HG03159 (cell line): ENCODE measurements at regions not wholly inside any gene's neighbourhood (a gene's known extent, or its start where the extent isn't known, plus 50 kb on each side); places are given as distances from the start of the nearest gene placed in this dataset.
A peak's percentile ranks its signal among the peaks of the same experiment; 100 is the strongest.
"Not testable (repeated sequence)": the region's sequence is repeated elsewhere in the genome, so short reads cannot be mapped to it uniquely, and the experiment has no call there.

Source experiments
- ATAC-seq: cut with Tn5 transposase; IDR thresholded peaks from one replicate; pipeline ENCODE4 v1.9.1; 2021; ENCODE audit warnings: mild to moderate bottlenecking, moderate library complexity; ENCODE audit not compliant: unreplicated experiment

DNA sequence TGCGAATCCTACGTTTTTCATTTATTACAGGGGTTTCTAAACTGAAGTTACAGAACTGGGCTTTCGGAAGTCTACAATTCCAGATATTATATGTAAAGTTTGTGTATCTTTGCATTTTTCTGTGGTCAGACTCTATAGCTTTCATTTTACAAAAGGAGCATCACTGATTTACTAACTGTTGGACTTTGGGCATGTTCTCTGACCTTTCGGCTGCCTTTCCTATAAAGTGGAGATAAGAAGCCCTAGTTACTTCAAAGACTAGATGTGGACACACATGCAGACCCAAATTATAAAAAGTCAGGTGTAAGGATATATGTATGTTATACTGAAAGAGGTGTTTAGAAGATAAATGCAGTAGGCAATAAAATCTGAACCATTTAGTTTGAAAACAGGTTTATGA is 126.6 kb upstream of the PRKCQ start:
- no peak for ATAC-seq

DNA sequence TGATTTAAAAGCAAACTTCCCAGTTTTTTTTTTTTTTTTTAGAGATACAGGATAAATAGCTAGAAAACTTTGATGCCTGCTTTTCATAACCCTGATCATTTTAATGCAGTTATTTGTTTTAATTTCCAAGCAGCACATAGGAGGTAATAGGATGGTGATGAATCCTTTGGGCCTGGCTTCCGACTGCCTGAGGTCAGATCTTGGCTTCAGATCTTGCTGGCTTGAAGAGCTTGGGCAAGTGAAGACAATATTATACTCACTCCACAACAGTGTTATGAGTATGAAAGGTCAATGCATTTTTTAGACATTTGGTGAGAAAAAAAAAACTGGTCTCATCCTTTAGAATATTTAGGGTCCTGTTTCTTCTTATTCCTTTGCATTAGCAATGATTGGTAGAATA is 124.8 kb upstream of the PRKCQ start:
- no peak for ATAC-seq

DNA sequence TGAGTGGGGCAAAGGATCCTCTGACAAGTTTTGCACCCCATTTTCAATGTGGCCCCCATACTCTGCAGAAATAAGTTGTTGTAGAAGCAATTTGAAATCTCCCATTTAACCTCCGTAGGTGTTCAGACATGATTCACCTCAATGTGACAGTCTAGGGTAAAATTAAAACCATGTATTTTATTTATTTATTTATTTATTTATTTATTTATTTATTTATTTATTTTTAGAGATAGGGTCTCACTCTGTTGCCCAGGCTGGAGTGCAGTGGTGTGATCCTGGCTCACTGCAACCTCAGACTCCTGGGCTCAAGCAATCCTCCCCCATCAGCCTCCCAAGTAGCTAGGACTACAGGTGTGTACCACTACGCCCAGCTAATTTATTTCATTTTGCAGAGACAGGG is 122.8 kb upstream of the PRKCQ start:
- ATAC-seq = not testable (repeated sequence)

DNA sequence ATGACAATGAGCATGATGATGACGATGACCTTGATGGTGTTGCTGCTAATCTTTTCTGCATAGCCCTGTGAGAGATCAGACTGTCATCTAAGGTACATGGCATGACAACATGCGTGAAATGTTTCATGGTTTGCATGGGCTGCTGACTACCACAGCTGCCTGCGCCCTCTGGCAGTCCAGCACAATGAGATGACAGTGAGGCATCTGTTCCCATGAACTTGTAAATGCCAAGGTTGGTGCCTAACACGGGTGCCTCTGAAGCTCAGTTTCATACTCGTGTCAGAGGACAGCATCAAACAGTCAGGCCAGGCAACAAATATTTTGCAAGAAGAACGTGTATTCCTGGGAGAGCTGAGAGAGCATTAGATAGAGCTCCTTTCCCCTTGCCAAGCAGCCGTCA is 122.0 kb upstream of the PRKCQ start:
- no peak for ATAC-seq

DNA sequence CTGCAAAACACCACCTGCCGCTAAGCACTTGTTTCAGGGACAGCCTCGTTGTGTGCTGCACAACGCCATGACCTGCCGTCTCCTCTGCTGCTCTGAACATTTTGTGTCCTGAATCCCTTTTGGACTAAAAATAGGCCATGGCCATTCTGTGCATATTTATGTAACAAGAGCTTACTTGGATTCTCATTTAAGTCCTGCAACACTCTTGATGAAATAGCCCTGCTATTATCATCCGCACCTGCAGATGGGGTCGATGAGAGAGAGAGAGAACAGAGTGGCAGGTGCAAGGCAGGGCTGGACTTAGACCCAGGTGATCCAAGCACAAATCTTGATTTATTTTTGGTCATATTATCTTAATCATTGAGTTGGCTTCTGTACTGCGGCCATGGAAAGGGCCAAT is 121.2 kb upstream of the PRKCQ start:
- no peak for ATAC-seq

DNA sequence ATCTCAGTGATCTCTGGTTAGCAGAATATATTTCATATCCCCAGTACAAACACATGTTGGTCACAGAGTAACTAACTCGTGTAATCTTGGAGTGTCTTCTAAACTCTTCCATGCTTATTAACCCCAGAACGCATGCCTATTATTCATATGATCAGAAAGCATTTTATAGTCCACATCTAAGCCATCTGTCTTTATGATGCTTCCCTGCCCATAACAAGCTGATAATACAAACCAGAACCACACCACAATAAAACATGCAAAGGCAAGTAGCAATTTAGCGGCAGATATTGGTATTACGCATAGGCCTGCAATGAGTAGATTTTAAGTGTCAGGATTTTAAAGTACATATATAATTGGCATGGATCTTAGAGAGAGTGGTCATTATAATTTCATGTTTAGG is 120.0 kb upstream of the PRKCQ start:
- ATAC-seq = no peak

DNA sequence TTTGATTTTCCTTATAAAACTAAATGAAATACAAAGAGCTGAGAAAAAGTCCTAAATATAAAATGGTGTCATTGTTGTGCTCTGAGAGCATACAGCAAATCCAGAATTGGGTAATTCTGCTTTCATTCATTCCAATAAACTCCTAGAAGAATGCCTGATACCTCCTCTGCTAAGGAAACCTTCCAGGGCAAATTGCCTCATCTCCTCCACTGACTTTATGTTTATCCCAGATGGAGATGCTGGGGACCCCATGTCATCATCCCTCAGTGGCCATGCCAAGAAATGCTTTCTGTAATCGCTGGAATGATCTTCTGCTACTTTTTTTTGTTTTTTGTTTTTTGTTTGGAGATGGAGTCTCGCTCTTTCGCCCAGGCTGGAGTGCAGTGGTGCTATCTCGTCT is 119.3 kb upstream of the PRKCQ start:
- ATAC-seq = no peak

DNA sequence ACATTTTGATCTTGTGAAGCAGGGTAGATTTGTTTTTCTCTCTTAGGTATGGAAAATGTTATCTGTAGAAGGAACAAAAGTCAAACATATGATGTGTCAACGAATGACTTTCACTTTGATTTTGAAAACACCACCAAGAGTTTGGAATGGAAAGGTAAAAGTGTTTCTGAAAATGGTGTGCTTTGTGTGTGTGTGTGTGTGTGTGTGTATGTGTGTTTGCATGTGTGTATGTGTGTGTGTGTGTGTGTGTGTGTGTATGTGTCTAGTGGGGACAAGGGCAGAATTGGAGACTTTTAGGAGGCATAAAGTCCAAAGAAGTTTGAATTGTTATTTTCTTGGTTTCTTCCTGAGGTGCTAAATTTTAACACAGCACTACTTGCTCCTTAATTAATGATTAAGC is 115.4 kb upstream of the PRKCQ start:
- ATAC-seq = no peak

DNA sequence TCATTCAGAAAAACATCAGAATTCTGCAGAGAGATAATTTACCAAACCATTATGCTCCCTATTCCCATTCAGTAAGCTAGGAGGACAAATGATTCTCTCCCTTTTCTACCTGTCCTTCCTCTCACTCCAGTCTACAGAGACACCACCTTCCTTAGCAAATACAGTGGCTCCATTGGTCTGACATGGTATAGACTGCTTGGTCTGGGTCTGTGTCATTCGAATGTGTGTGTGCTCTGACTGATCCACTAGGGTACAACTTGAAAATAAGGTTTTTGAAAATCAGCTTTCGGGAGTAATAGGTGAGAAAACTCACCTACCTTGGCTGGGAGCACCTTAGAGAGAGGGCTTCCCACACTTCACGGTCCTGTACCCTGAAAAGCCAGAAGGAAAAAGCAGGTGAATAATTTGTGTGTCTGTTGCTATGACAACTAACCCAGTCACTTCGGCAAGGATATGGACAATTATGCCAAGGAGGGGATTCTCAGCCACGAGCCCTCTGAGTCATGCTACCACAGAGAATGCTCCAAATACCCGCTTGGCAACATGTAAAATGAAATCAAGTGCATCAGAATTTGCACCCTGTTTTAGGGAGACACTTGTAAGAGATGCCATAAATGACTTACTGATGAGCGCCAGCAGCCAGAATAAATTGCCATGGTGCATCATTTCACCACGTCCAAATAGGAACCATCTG is 114.5 kb upstream of the PRKCQ start:
- ATAC-seq = no peak

DNA sequence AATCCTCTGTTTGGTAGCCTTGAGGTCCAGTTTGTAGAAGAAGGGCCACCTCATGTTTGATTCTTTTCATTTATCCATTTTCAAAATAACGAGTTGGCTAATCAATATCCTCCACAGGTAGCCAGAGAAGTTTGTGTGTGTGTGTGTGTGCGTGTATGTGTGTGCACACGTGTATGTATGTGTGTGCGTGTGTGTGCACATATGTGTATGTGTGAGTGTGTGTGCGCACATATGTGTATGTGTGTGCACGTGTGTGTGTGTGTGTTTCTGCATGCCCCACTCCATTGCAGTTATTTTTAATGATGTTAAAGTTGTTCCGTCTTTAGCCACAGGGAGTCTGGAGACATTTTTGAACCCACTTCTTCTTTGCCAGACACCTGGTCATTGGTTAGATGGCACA is 112.8 kb upstream of the PRKCQ start:
- ATAC-seq = no peak

DNA sequence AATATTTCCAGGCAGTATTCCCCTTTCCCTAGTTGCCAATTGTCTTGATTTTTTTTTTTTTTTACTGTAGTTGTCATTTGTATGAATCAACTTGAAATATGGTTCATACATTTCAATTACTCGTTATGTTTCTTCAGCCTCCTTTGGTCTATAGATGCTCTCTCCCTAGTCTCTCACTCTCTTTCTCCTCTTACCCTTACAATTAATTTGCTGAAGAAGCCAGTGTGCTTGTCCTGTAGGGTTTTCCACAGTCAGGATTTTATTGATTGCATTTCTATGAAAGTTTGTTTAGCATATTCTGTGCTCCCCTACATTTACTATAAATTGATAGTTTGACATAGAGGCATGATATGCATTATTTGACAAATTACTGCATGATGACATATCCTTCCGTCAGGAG is 112.0 kb upstream of the PRKCQ start:
- no peak for ATAC-seq

DNA sequence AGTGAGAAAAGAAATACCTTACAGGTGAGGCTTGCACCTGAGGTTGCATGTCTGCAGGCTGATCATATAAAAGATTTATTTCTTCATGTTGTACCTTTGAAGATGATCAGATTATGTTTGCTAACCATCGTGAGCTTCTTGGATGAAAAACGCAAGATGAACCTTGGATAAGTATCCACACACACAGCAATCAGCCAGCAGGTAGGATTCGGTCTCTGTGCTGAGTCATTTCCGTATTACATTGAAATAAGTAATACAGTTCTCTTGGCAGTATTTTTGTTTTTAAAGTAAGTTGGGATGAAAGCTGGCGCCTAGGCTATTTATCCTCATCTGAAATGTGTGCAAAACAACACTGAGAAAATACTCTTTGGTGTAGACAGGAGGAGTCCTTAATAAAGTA is 109.0 kb upstream of the PRKCQ start:
- no peak for ATAC-seq

DNA sequence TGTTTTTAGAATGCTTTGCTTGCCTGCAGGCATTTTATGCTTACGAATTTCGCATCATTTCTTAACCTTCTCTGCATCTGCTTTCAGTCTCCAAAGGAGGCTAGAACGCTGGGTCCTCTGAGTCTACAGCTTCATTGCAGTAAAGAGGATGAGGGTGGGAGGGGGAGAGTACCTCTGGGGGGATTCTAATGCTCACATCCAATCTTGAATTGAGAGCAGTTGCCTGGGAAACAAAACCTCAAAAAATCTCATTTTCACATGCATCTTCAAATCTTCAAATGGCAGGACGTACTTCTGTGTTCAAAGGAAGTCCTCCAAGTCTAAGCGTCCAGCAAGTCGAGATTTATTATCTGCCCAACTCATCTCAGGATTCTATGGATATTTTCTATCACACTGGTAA is 100.7 kb upstream of the PRKCQ start:
- ATAC-seq = no peak

DNA sequence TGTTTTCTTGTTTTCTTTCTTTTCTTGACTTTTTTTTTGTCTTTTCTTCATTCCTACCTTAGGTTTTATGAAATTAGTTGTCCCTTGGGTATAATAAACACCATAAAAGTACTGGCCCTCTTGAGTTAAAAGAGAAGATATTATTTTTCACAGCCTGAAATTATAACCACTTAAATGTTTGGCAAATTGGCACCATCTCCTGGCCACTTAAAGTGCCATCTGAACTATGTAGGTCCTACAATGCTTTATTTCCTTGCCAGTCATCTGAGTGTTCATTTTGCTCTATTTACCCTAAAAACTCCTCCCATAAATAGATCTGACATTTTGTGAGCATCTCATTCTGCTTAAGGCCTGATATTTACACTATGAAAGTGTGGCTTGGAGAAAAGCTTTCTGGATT is 98.9 kb upstream of the PRKCQ start:
- no peak for ATAC-seq

DNA sequence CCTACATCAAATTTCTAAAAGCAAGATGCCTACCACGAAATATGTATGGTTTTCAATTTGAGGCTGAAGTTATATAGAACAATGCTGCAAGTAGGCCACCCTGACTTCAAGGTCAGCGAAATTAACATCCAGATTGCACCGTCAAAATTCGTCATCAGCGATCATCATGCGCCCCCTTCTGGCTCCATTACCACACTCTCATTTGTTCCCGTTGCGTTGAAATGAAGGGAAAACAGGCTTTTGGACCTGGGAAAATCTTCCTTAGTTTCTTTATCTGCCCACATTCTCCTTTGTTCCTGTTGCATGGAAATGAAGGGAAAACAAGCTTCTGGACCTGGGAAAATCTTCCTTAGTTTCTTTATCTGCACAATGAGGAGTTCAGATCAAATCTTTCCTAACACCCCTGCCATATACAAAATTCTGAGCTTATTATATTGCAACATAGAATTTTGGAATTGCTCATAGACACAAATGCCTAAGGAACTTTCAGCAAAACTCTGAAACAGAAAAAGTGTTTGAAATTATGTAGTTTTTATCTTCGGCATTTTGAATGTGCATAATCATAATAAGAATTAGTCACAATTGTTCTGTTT is 98.2 kb upstream of the PRKCQ start:
- ATAC-seq = peak; percentile 56

DNA sequence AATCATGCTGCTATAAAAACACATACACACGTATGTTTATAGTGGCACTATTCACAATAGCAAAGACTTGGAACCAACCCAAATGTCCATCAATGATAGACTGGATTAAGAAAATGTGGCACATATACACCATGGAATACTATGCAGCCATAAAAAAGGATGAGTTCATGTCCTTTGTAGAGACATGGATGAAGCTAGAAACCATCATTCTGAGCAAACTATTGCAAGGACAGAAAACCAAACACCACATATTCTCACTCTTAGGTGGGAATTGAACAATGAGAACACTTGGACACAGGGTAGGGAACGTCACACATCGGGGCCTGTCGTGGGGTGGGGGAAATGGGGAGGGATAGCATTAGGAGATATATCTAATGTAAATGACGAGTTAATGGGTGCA is 97.1 kb upstream of the PRKCQ start:
- not testable (repeated sequence) for ATAC-seq

DNA sequence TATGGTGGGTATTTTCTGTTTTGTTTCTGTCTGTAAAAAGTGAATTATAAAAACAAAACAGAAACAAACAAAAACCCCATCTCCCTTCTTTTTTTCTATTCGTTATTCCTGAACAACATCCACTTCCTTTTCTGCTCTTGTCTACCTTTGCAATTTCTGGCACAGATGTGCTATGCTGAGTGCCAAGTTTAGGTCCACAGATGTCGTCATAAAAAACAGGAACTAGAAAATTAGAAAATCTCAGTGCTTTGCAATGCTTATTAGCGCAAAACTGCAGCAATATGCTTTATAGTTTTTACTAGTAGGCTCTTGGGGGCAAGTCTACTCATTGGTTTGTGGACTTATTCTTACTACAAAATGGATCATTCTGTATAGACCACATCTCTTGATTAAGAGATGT is 94.2 kb upstream of the PRKCQ start:
- ATAC-seq = no peak

DNA sequence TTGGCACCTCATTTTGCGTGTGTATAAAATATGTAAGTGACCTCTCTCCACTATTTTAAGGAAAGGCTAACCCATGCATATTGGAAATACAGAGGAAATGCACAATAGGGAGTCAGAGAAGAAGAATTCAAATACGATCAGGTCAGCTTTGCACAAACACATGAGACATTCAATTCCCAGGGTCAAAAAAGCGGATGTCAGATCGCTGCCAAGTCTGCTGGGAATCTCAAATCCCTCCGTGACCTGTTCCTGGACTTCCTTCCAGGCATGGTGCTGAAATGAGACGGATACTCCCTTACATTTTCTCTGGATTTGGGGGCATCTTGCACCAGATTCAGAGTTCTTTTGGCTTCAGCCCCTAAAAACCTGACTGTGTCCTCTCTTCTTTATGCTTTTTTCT is 91.9 kb upstream of the PRKCQ start:
- no peak for ATAC-seq

DNA sequence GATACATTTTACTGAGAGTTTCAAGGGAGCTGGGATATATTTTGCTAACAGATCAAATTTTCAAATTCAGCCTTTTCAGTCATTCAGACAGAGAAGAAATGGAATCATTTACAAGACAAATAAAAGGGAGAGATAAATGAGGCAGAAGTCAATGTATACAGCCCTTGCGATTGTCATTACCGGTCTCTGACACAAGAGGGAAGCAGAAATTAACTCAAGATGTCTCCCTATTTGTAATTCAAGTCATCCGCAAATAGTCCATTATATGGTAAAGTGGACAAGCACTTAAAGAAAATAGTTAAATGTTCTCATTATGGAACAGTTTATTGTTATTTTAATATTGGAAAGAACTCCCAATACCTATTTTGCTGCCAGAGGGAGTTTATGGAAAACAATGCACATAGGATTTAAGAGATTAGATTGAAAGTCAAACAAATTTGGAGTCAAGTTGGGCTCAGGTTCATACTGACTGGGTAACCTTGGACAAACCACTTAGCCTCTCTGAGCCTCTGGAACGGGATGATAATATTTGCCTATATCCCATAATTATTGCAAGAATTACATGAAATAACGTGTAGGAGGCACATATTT is 89.3 kb upstream of the PRKCQ start:
- ATAC-seq = no peak

DNA sequence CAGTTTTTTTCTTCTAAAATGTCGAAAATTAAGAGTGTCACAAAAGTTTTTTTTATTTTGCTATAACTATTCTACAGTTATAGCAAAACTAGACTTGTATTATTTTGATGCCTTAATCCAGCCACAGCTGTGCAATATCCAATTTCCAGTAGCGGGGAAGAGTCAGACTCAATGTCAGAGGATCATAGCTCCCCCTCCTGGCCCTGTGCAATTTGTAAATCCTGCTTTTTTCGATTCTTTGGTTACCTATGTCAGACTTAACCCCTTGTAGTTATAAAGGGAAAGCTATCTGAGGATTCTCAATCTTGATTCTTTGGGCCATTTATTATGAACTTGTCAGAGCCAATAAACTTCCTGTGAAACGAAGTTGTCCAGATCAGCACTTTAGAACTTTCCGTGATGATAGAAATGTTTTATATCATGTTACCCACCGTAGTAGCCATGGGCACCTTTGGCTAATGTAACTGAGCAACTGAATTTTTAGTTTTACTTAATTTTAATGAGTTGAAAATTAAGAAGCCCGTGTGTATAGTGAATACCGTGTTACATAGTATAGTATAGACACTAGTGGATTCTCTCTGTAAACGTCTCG is 87.7 kb upstream of the PRKCQ start:
- no peak for ATAC-seq

DNA sequence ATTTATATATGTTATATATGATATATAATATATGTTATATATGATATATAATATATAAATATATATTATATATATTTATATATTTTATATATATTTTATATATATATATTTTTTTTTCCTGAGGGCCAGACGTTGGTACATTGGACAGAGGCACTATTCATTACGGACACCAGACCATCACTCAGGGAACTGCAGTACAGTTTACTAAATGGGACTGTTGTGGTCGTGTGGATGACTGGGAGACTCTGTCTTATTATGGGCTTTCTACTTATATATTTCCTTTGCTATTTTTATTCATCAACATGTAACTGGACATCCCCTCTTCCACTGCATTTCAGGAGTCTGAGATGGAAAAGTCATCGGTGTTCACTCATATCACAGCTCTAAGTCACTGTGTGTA is 87.1 kb upstream of the PRKCQ start:
- no peak for ATAC-seq

DNA sequence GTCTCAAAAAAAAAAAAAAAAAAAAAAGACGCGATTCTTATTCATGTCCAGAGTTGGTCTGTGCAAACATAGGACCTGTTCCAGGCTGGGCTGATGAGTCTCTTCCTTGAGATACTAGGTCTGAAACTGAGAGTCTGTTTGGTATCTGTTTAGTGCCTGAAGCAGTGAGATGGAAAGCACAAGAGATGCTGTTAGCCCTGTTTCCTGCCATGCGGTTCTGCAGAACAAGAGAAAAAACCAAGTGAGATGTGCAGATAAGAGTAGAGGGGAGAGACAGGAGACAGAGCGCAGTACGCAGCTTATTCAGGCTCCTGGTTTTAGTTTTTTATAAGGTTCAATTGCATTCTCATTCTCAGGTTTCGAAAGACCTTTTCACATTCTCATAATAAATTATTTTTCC is 85.8 kb upstream of the PRKCQ start:
- no peak for ATAC-seq
